ENCODE measurements at regions not wholly inside any gene's neighbourhood (a gene's known extent, or its start where the extent isn't known, plus 50 kb on each side); places are given as distances from the start of the nearest gene placed in this dataset.

GRCh38 chr22:22772396-22772795 is 115.2 kb upstream of the IGLL5 start:
- CTCF ChIA-PET, result interaction anchor here (0.7 to 6.1 kb wide), 7 partner anchors 17 to 179 kb away, joined by 4 to 31 read pairs (median 4); no protein-coding TSS in a partner anchor
- Mint-ChIP-seq H3K9me3 (ENCODE audit: insufficient read depth) (peaks cover 2% of the 10 kb centered on the region), H3K4me1 (peaks cover 33% of the 10 kb centered on the region), H3K27ac (no peak overlapping the region), H3K27me3 (peaks cover 20% of the 10 kb centered on the region), H3K4me3 (no peak overlapping the region)
- POLR2A ChIA-PET, result no interaction called here
- DNase-seq, result no peak
- TF ChIP-seq CTCF (IDR thresholded peaks at IDR 0.05) (no peak), EZH2 (IDR thresholded peaks at IDR 0.05; ENCODE audit: borderline replicate concordance, insufficient read depth, low read depth, low read length, poor library complexity, severe bottlenecking) (no peak)
- H4K20me1 ChIP-seq (ENCODE audit: control insufficient read depth, insufficient read depth, low read length, poor library complexity, severe bottlenecking), result no peaks in the 10 kb centered on the region
- peaks cover 0 to 27% (median 0%) of the 10 kb centered on the region in 3 donors for H3K9me3 ChIP-seq (ENCODE audit: control extremely low read depth in 1 of 3, control insufficient read depth in 2 of 3, insufficient read depth in 1 of 3, low read length in 2 of 3)
- H3K27me3 ChIP-seq (replicated peaks in 1 of 4; ENCODE audit: control extremely low read depth in 1 of 4, control insufficient read depth in 3 of 4, insufficient read depth in 4 of 4, low read length in 3 of 4), result peaks cover 0 to 10% (median 3%) of the 10 kb centered on the region in 4 experiments
- 0% methylated on average over 2 of the region's 9 CpGs for WGBS (ENCODE audit: insufficient coverage)
- no peaks in the 10 kb centered on the region for H3K79me2 ChIP-seq (ENCODE audit: control insufficient read depth, insufficient read depth, low read length)
- no peak overlapping the region for H2AFZ ChIP-seq (ENCODE audit: insufficient read depth, low read depth, low read length, poor library complexity, severe bottlenecking)
- peaks cover 22 to 39% of the 10 kb centered on the region in 2 donors for H3K4me1 ChIP-seq (ENCODE audit: control insufficient read depth in 2 of 2, insufficient read depth in 2 of 2, low read length in 2 of 2)
- no peak overlapping the region for H3K9ac ChIP-seq (ENCODE audit: low read length)
- ATAC-seq (ENCODE audit: low read depth), result no peak
- H3K4me3 ChIP-seq (ENCODE audit: control extremely low read depth in 1 of 5, extremely low read depth in 1 of 5, insufficient read depth in 1 of 5, low read depth in 2 of 5, low read length in 4 of 5), result no peak overlapping the region
- no peak overlapping the region for H3K27ac ChIP-seq (ENCODE audit: low read length in 2 of 2)
- H3K4me2 ChIP-seq (replicated peaks; ENCODE audit: low read depth, low read length, poor library complexity, severe bottlenecking), result no peak overlapping the region
- intact Hi-C loops (cut with micrococcal nuclease), result no loop called here
- no peaks in the 10 kb centered on the region for H3K36me3 ChIP-seq (replicated peaks in 1 of 2; ENCODE audit: control extremely low read depth in 1 of 2, control insufficient read depth in 1 of 2, extremely low read depth in 1 of 2, insufficient read depth in 2 of 2, low read length in 1 of 2)

GRCh38 chr22:22772883-22773282 is 114.7 kb upstream of the IGLL5 start:
- Mint-ChIP-seq H3K4me3 (no peak overlapping the region), H3K27me3 (peaks cover 15% of the 10 kb centered on the region), H3K27ac (no peak overlapping the region), H3K9me3 (ENCODE audit: insufficient read depth) (peaks cover 2% of the 10 kb centered on the region), H3K4me1 (peaks cover 33% of the 10 kb centered on the region)
- Histone ChIP-seq H3K27me3 (replicated peaks in 1 of 4; ENCODE audit: control extremely low read depth in 1 of 4, control insufficient read depth in 3 of 4, insufficient read depth in 4 of 4, low read length in 3 of 4) (peaks cover 0 to 9% (median 2%) of the 10 kb centered on the region in 4 experiments), H3K9me3 (ENCODE audit: control extremely low read depth in 1 of 3, control insufficient read depth in 2 of 3, insufficient read depth in 1 of 3, low read length in 2 of 3) (peaks cover 0 to 27% (median 0%) of the 10 kb centered on the region in 3 donors), H3K4me2 (replicated peaks; ENCODE audit: low read depth, low read length, poor library complexity, severe bottlenecking) (no peak overlapping the region), H3K4me1 (ENCODE audit: control insufficient read depth in 2 of 2, insufficient read depth in 2 of 2, low read length in 2 of 2) (peaks cover 22 to 39% of the 10 kb centered on the region in 2 donors), H3K36me3 (replicated peaks in 1 of 2; ENCODE audit: control extremely low read depth in 1 of 2, control insufficient read depth in 1 of 2, extremely low read depth in 1 of 2, insufficient read depth in 2 of 2, low read length in 1 of 2) (no peaks in the 10 kb centered on the region), H2AFZ (ENCODE audit: insufficient read depth, low read depth, low read length, poor library complexity, severe bottlenecking) (no peak overlapping the region), H3K9ac (ENCODE audit: low read length) (no peak overlapping the region), H3K4me3 (ENCODE audit: control extremely low read depth in 1 of 5, extremely low read depth in 1 of 5, insufficient read depth in 1 of 5, low read depth in 2 of 5, low read length in 4 of 5) (no peak overlapping the region), H3K79me2 (ENCODE audit: control insufficient read depth, insufficient read depth, low read length) (no peaks in the 10 kb centered on the region), H4K20me1 (ENCODE audit: control insufficient read depth, insufficient read depth, low read length, poor library complexity, severe bottlenecking) (no peaks in the 10 kb centered on the region), H3K27ac (ENCODE audit: low read length in 2 of 2) (no peak overlapping the region)
- DNase-seq (no peak), ATAC-seq (ENCODE audit: low read depth) (no peak)
- ChIA-PET POLR2A (no interaction called here), CTCF (interaction anchor here (1.0 to 6.1 kb wide), 3 partner anchors 16 to 111 kb away, joined by 4 to 31 read pairs (median 5); no protein-coding TSS in a partner anchor)
- intact Hi-C loops (cut with micrococcal nuclease), result no loop called here
- TF ChIP-seq CTCF (IDR thresholded peaks at IDR 0.05) (no peak), EZH2 (IDR thresholded peaks at IDR 0.05; ENCODE audit: borderline replicate concordance, insufficient read depth, low read depth, low read length, poor library complexity, severe bottlenecking) (no peak)
- WGBS (ENCODE audit: insufficient coverage), result 93% methylated on average over 2 of the region's 2 CpGs
